HG03064 (cell line): ENCODE measurements at regions not wholly inside any gene's neighbourhood (a gene's known extent, or its start where the extent isn't known, plus 50 kb on each side); places are given as distances from the start of the nearest gene placed in this dataset.
"Not testable (repeated sequence)": the region's sequence is repeated elsewhere in the genome, so short reads cannot be mapped to it uniquely, and the experiment has no call there.

ENCODE experiments used
- ATAC-seq: cut with Tn5 transposase; IDR thresholded peaks from one replicate; pipeline ENCODE4 v1.9.1; 2021; ENCODE audit warnings: low read depth; ENCODE audit not compliant: unreplicated experiment

- ATAC-seq = no peak
Measured at GRCh38 chr7:156590212-156590611, 50.4 kb upstream of the RNF32 start.

DNA sequence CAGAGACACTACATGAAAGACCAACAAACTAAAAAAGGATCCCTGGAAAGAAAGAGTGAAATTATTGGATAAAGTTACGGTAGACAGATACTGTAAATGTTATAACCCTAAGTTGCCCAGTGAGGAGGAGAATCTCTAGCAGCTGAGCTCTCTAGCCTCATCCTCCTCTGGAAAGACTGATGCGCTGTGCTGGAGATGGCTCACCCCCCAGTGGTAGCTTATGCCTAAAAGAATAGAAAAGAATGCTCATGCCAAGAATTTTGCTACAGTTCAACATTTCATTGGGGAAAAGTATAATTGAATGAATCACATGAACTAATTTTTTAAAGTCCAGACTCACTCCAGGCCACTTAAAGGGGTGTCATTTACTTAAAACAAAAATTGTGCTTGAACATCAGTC lies 50.8 kb upstream of the RNF32 start:
- no peak for ATAC-seq

- ATAC-seq = no peak
Measured at GRCh38 chr7:156585926-156586325, 54.6 kb upstream of the RNF32 start.

GRCh38 chr7:156585025-156585648 lies 55.4 kb upstream of the RNF32 start:
- ATAC-seq = no peak

GRCh38 chr7:156582591-156583123 lies 57.9 kb upstream of the RNF32 start:
- no peak for ATAC-seq

GRCh38 chr7:156580036-156580435 lies 60.5 kb upstream of the RNF32 start:
- ATAC-seq = no peak

GRCh38 chr7:156579566-156579965 lies 61.0 kb upstream of the RNF32 start:
- ATAC-seq = no peak

DNA sequence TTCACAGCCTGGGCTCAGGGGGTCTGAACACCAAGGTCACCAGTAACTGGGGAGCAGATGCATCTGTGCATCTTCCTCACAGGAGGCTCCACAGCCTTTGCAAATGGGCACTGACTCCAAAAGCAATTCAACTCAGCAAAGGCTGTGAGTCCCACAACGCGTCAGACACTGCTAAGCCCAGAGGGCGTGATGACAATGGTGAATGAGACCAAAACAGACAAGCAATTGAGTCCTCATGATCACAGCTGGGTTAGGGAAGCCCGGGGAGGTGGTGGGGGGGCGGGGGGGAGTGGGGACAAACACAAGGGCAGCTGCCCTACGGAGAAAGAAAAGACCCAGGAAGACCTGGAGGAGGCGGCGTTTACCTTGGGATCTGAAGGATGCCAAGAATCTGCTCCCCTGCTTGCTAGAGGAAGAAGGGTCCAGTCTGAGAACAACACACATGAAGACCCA lies 61.6 kb upstream of the RNF32 start:
- no peak for ATAC-seq

DNA sequence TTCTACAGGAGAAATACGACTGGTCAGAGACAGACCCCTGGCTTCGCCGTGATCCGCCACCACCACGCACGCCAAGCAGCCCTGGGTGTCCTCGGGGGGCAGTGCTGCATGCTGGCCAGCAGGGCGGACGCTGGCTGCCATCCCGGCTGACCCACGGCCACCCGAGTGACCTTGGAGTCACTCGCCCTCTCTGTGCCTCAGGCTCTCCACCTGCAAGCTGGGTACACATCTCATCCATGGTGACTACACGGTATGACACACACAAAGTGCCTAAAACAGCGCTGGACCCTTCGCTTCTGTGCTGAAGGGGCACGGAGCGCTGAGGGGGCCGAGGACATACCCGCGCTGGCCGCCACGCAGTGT lies 62.0 kb upstream of the RNF32 start:
- ATAC-seq = no peak

DNA sequence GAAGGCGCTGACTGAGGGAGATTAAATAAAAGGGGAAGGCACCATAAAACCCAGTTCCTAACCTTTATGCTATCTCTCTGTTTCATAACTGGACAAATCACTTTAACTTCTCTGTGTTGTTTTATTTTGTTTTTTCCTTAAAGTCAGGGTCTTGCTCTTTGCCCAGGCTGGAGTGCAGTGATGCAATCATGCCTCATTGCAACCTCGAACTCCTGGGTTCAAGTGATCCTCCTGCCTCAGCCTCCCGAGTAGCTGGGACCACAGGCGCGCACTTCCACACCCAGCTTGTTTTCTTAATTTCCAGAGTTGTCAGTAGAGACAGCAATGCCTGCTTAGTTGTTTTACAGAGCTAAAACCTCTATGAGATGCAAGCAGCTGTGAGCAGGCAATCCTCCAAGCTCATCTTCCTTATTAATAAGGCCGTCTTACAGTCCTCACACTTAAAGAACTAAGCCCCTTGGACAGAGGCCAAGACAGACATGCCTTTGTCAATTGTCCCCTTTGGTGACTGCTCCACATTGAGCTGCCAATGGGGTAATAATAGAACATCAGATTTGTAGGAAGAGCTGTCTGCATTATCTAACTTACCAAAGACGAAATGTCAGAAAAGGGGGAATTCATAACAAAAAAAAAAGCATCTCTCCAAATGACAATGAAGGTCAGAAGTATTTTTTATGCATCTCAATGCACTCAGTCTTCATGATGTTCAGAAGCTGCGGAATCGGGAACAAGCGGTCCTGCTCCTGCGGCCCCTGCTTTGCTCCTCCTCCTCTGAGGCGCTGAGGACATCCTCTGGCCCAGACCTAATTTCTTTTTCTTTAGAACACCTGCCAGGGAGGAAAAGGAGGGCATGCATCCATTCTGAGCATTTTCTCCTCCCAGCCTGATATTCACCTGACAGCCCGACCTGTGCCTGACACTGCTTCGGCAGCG lies 62.7 kb upstream of the RNF32 start:
- ATAC-seq = no peak

GRCh38 chr7:156576216-156577058 lies 64.1 kb upstream of the RNF32 start:
- no peak for ATAC-seq

DNA sequence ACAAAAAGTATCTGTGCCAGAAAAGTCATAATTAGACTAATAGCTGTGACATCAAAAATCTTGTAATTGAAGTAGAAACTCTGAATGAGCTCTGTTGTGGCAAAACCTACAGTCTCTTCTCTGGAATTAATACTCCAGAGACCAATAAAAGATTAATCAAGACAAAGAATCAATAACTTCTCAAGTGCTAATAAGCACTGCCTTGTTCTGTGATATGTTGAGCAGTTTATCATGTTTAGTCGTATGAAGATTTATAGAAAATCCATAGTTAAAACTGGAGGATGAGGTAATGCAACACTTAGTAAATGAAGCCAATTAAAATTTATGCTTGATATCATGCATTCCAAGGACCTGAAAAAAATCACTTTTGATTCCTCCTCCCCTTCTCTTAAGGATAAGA lies 72.3 kb upstream of the RNF32 start:
- no peak for ATAC-seq

- ATAC-seq = no peak
Measured at GRCh38 chr7:156566812-156567549, 73.6 kb upstream of the RNF32 start.

GRCh38 chr7:156565002-156565401 lies 75.6 kb upstream of the RNF32 start:
- not testable (repeated sequence) for ATAC-seq

DNA sequence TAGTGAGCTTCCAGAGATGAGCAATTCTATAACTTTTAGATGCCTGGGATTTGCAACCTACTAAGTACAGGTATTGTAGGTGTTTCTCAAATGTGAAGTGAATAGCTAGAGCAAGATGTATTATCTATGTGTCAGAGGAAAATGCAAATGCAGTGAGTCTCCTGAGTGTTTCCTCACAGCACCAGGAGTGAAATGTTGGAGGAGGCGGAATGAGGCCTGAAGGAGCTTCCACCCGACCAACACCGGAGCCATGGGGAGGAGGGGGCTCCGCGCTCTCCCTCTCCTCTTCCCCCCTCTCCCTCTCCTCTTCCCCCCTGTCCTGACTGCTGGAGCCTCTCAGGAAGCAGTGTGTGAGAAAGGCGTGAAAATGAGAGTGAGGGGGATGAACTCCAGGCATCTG lies 79.9 kb upstream of the RNF32 start:
- ATAC-seq = no peak

DNA sequence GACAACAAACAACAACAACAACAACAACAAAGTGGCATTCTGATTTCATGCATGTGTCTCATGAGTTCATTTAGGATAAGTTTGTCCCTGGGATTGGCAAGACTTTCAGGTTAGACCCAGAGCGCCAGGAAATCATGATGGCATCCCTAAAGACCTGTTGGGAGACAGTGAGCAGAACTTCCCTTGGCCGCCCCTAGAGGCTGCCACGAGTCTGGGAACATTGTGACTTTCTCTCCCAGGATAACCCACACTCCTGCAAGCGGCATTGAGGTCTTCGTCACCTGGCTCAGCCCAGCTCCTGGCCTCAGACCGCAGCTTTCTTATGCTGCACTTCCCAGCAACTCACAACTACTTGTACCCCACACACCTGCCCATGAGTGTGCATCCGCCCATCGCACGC lies 80.5 kb upstream of the RNF32 start:
- ATAC-seq = no peak

GRCh38 chr7:156559001-156559400 lies 81.6 kb upstream of the RNF32 start:
- no peak for ATAC-seq

GRCh38 chr7:156558198-156558597 lies 82.4 kb upstream of the RNF32 start:
- no peak for ATAC-seq

DNA sequence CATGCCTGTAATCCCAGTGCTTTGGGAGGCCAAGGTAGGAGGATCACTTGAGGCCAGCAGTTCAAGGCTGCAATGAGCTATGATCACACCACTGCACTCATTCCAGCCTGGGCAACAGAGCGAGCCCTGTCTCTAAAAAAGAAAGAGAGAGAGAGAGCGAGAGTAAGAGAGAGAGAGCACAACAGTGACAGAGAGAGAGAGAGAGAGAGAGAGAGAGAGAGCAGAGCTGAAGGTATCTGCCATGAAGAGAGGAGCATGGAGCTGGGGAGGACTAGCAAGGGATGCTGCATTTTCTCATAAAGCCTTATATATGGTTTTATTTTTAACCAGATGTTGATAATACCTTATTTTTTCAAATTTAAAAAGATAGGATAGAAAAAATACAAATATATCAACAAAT lies 84.5 kb upstream of the RNF32 start:
- no peak for ATAC-seq

GRCh38 chr7:156554488-156554887 lies 86.1 kb upstream of the RNF32 start:
- no peak for ATAC-seq
